ENCODE measurements at regions not wholly inside any gene's neighbourhood (a gene's known extent, or its start where the extent isn't known, plus 50 kb on each side); places are given as distances from the start of the nearest gene placed in this dataset.

- DNase-seq (ENCODE audit: low read depth, low spot score) = no peak
Measured at GRCh38 chr11:27771516-27771915, 71.3 kb upstream of the BDNF start.

- DNase-seq (ENCODE audit: low read depth, low spot score) = no peak
Measured at GRCh38 chr11:27770576-27770975, 70.3 kb upstream of the BDNF start.

GRCh38 chr11:27763736-27764135, 63.5 kb upstream of the BDNF start:
- no peak for DNase-seq (ENCODE audit: low read depth, low spot score)

- no peak for DNase-seq (ENCODE audit: low read depth, low spot score)
Measured at GRCh38 chr11:27761356-27761755, 61.1 kb upstream of the BDNF start.

GRCh38 chr11:27757953-27758352, 57.7 kb upstream of the BDNF start:
- peak; percentile 82 for DNase-seq (ENCODE audit: low read depth, low spot score)

- DNase-seq (ENCODE audit: low read depth, low spot score) = peak; percentile 75
Measured at GRCh38 chr11:27754035-27755017, 54.1 kb upstream of the BDNF start.
